Ureter (tissue), 1 donor: ENCODE measurements at regions not wholly inside any gene's neighbourhood (a gene's known extent, or its start where the extent isn't known, plus 50 kb on each side); places are given as distances from the start of the nearest gene placed in this dataset.

ENCODE experiments used
- DNase-seq: peaks from one replicate; pipeline ENCODE4 v3.0.0-alpha.2; 2020; ENCODE audit warnings: low spot score
- donor health status: DM: yes; HTN: yes; CAD: no.

GRCh38 chr2:100222844-100223243, 80.5 kb upstream of the AFF3 start:
- DNase-seq, result no peak

GRCh38 chr2:100218552-100218951, 76.2 kb upstream of the AFF3 start:
- no peak for DNase-seq

GRCh38 chr2:100217323-100217722, 74.9 kb upstream of the AFF3 start:
- no peak for DNase-seq

GRCh38 chr2:100216015-100216414, 73.6 kb upstream of the AFF3 start:
- DNase-seq, result no peak

GRCh38 chr2:100215371-100215770, 73.0 kb upstream of the AFF3 start:
- DNase-seq, result no peak

GRCh38 chr2:100214265-100214971, 72.0 kb upstream of the AFF3 start:
- DNase-seq, result peak; percentile 70

- DNase-seq, result peak; percentile 76
These were observed 71.2 kb upstream of the AFF3 start for GRCh38 chr2:100213595-100213994.

GRCh38 chr2:100212850-100213249, 70.5 kb upstream of the AFF3 start:
- no peak for DNase-seq

GRCh38 chr2:100211521-100211920, 69.1 kb upstream of the AFF3 start:
- no peak for DNase-seq

- DNase-seq, result no peak
These were observed 65.9 kb upstream of the AFF3 start for GRCh38 chr2:100208141-100208770.

- no peak for DNase-seq
These were observed 65.1 kb upstream of the AFF3 start for GRCh38 chr2:100207411-100207885.

GRCh38 chr2:100206731-100207255, 64.4 kb upstream of the AFF3 start:
- DNase-seq, result no peak

- DNase-seq, result no peak
These were observed 62.8 kb upstream of the AFF3 start for GRCh38 chr2:100205174-100205573.

GRCh38 chr2:100202567-100202966, 60.2 kb upstream of the AFF3 start:
- no peak for DNase-seq

- no peak for DNase-seq
These were observed 58.6 kb upstream of the AFF3 start for GRCh38 chr2:100200985-100201384.

- no peak for DNase-seq
These were observed 57.0 kb upstream of the AFF3 start for GRCh38 chr2:100199421-100199820.

- no peak for DNase-seq
These were observed 56.3 kb upstream of the AFF3 start for GRCh38 chr2:100198461-100199230.

GRCh38 chr2:100197631-100198153, 55.3 kb upstream of the AFF3 start:
- peak; percentile 82 for DNase-seq

GRCh38 chr2:100196786-100197494, 54.5 kb upstream of the AFF3 start:
- no peak for DNase-seq

- no peak for DNase-seq
These were observed 53.6 kb upstream of the AFF3 start for GRCh38 chr2:100195942-100196341.

- DNase-seq, result no peak
These were observed 52.6 kb upstream of the AFF3 start for GRCh38 chr2:100194951-100195350.

- no peak for DNase-seq
These were observed 50.9 kb upstream of the AFF3 start for GRCh38 chr2:100193291-100193710.
